HUES48 (cell line): ENCODE measurements at regions not wholly inside any gene's neighbourhood (a gene's known extent, or its start where the extent isn't known, plus 50 kb on each side); places are given as distances from the start of the nearest gene placed in this dataset.
"Not testable (repeated sequence)": the region's sequence is repeated elsewhere in the genome, so short reads cannot be mapped to it uniquely, and the experiment has no call there.

Experiments used
- H3K27ac ChIP-seq: one replicate; pipeline ENCODE4 v1.7.0; 2013; ENCODE audit warnings: low read depth, low read length, inconsistent platforms
- H3K27me3 ChIP-seq: 2 replicates; pipeline ENCODE4 v1.6.1; 2013; ENCODE audit warnings: mild to moderate bottlenecking, low read length; ENCODE audit not compliant: control insufficient read depth, insufficient read depth
- H3K36me3 ChIP-seq: 2 replicates; pipeline ENCODE4 v1.6.1; 2013; ENCODE audit warnings: low read length; ENCODE audit not compliant: control insufficient read depth, insufficient read depth
- H3K4me1 ChIP-seq: 2 replicates; pipeline ENCODE4 v1.6.1; 2013; ENCODE audit warnings: mild to moderate bottlenecking, low read length; ENCODE audit not compliant: control insufficient read depth, insufficient read depth
- H3K4me3 ChIP-seq: 2 replicates; pipeline ENCODE4 v1.5.1; 2013; ENCODE audit warnings: mild to moderate bottlenecking, low read depth, low read length
- H3K9ac ChIP-seq: 2 replicates; pipeline ENCODE4 v1.6.1; 2013; ENCODE audit warnings: mild to moderate bottlenecking, low read depth, low read length, moderate library complexity
- H3K9me3 ChIP-seq: 2 replicates; pipeline ENCODE4 v1.6.1; 2013; ENCODE audit warnings: low read length; ENCODE audit not compliant: control insufficient read depth, insufficient read depth

GRCh38 chr10:120789303-120790203, 61.6 kb upstream of the WDR11 start:
- no peak overlapping the region for H3K27ac ChIP-seq
- no peaks in the 10 kb centered on the region for H3K4me1 ChIP-seq
- H3K9ac ChIP-seq: no peak overlapping the region
- no peaks in the 10 kb centered on the region for H3K27me3 ChIP-seq
- no peaks in the 10 kb centered on the region for H3K9me3 ChIP-seq
- no peak overlapping the region for H3K4me3 ChIP-seq
- H3K36me3 ChIP-seq: no peaks in the 10 kb centered on the region

- no peak overlapping the region for H3K4me3 ChIP-seq
- H3K36me3 ChIP-seq: no peaks in the 10 kb centered on the region
- H3K4me1 ChIP-seq: no peaks in the 10 kb centered on the region
- H3K27me3 ChIP-seq: no peaks in the 10 kb centered on the region
- H3K9ac ChIP-seq: no peak overlapping the region
- no peak overlapping the region for H3K27ac ChIP-seq
- no peaks in the 10 kb centered on the region for H3K9me3 ChIP-seq
Measured at GRCh38 chr10:120791316-120791715, 59.8 kb upstream of the WDR11 start.

GRCh38 chr10:120793088-120793487, 58.1 kb upstream of the WDR11 start:
- Histone ChIP-seq H3K9me3 (0 out of 2 replicates have a peak, but pooled peaks cover 4% of the 10 kb centered on the region), H3K4me1 (no peaks in the 10 kb centered on the region), H3K36me3 (no peaks in the 10 kb centered on the region), H3K4me3 (no peak overlapping the region), H3K9ac (no peak overlapping the region), H3K27me3 (no peaks in the 10 kb centered on the region), H3K27ac (no peak overlapping the region)

- Histone ChIP-seq H3K27me3 (no peaks in the 10 kb centered on the region), H3K36me3 (no peaks in the 10 kb centered on the region), H3K27ac (no peak overlapping the region), H3K9me3 (0 out of 2 replicates have a peak, but pooled peaks cover 4% of the 10 kb centered on the region), H3K9ac (no peak overlapping the region), H3K4me3 (no peak overlapping the region), H3K4me1 (peaks cover 3% of the 10 kb centered on the region)
Measured at GRCh38 chr10:120794390-120794789, 56.8 kb upstream of the WDR11 start.

GRCh38 chr10:120798276-120798675, 52.9 kb upstream of the WDR11 start:
- not testable (repeated sequence) for H3K9me3 ChIP-seq, H3K27ac ChIP-seq, H3K36me3 ChIP-seq, H3K27me3 ChIP-seq, H3K4me3 ChIP-seq, H3K9ac ChIP-seq
- peaks cover 37% of the 10 kb centered on the region for H3K4me1 ChIP-seq

- Histone ChIP-seq H3K4me1 (peaks cover 37% of the 10 kb centered on the region), H3K27me3 (no peaks in the 10 kb centered on the region), H3K4me3 (peak overlapping the region; percentile 47), H3K27ac (peak overlapping the region; percentile 91), H3K9me3 (0 out of 2 replicates have a peak, but pooled peaks cover 4% of the 10 kb centered on the region), H3K36me3 (no peaks in the 10 kb centered on the region), H3K9ac (no peak overlapping the region)
Measured at GRCh38 chr10:120799849-120800248, 51.3 kb upstream of the WDR11 start.

- Histone ChIP-seq H3K36me3 (no peaks in the 10 kb centered on the region), H3K9me3 (0 out of 2 replicates have a peak, but pooled peaks cover 4% of the 10 kb centered on the region), H3K4me1 (peaks cover 37% of the 10 kb centered on the region), H3K27me3 (no peaks in the 10 kb centered on the region), H3K27ac (peak overlapping the region; percentile 91), H3K4me3 (peak overlapping the region; percentile 47), H3K9ac (0 out of 2 replicates have a peak overlapping the region, but pooled peaks have one; percentile 6)
Measured at GRCh38 chr10:120800528-120801323, 50.4 kb upstream of the WDR11 start.
